GM21723 (cell line): ENCODE measurements at regions not wholly inside any gene's neighbourhood (a gene's known extent, or its start where the extent isn't known, plus 50 kb on each side); places are given as distances from the start of the nearest gene placed in this dataset.

ENCODE experiments used
- ATAC-seq: cut with Tn5 transposase; IDR thresholded peaks from one replicate; pipeline ENCODE4 v1.9.1; 2021; ENCODE audit warnings: mild to moderate bottlenecking, moderate library complexity; ENCODE audit not compliant: unreplicated experiment

DNA sequence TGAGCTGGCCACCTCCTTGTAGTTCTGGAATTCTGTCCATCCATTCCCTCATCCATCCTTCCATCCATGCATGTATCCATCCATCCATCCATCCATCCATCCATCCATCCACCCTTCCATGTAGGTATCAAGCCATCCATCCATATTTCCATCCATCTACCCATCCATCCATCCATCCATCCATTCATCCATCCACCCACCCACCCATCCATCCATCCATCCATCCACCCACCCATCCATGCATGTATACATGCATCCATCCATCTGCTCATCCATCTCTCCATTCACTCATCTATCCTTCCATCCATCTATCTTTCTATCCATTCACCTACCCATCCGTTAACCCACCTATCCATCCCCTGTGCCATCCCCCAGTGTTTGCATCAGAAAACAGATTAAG lies 153.6 kb upstream of the STX18 start:
- no peak for ATAC-seq

GRCh38 chr4:4694827-4695226 lies 153.0 kb upstream of the STX18 start:
- no peak for ATAC-seq

DNA sequence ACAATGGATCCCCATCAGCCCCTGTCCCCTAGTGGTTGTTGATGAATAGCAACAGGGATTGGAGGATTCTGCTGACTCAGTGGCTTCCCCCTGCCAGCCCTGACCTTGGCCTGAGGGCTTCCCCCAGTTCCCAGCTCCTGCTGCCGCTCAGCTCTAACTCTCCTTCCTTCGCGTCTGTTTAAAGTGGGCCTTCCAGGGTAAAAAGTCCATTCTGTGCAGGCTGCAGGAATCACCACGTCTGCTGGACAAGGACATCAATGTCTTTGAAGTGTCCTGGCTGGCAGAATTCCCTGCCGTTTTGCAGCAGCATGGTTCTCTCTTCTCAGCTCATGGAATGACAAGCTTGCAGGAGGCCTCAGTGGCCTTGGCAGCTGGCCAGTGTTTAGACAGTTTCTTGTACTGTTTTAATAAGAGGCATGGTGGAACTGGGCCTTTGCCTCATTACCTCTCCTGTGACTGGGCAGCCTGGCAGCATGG lies 152.5 kb upstream of the STX18 start:
- ATAC-seq, result no peak

GRCh38 chr4:4693755-4694295 lies 152.0 kb upstream of the STX18 start:
- no peak for ATAC-seq

DNA sequence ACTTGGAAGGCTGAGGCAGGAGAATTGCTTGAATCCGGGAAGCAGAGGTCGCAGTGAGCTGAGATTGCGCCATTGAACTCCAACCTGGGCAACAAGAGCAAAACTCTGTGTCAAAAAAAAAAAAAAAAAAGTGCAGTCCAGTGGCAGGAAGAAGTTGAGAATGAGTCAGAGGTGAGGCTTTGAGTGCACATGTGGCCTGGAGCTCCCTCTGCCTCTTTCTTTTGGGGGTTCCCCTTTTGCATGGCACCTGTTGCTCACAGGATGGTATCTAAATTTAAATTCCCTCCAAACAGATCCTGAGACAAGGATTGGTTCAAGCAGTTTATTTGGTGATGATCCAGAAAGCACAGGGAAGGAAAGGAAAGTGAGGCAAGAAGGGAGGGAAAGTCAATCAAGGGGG lies 151.4 kb upstream of the STX18 start:
- peak; percentile 59 for ATAC-seq

DNA sequence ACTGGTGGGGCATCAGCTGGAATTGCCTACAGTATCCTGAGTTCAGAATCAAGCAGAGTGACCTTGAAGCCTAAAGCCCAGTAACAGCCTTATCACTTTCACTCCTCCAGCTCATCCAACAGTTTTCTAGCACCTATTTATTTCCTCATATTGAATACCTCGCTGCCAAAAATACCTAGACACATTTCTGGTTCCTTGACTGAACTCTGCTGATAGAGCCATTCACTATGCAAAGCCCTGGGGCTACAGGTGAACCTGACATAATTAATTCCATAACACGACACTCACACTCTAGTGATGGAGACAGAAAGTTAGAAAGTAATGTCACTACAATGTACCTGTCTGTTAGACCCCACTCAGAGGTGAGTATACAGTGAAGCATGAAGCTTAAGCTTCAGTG lies 149.0 kb upstream of the STX18 start:
- ATAC-seq, result no peak

DNA sequence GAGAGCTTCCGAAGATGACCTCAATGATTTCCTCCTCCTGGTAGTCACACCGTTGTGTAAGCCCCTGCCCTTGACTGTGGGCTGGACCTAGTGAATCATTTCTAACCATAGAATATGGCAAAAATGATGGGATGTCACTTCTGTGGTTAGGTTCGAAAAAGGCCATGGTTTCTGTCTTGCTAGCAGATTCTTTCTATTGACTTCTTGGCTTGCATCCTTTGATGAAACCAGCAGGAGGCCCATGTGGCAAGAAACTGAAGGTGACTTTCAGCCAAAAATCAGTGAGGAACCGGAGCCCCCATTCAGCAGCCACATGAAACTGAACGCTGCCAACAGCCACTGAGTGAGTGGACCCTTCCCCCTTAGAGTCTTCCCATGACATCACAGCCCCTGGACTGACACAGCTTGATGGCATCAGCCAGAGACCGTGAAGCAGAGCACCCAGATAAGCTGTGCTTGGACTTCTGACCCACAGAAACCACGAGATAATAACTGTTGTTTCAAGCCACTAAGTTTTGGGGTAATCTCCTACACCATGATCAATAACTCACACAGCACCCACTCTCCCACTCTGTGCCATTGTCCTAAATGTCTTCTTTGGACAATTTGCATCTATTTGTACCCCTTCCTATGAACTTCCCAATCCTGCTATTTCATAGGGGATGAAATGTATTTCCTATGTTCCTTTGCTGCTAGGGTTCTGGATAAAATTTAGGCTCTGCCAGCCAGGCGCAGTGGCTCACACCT lies 148.0 kb upstream of the STX18 start:
- ATAC-seq, result peak; percentile 84

GRCh38 chr4:4687935-4688727 lies 146.3 kb upstream of the STX18 start:
- ATAC-seq, result no peak

DNA sequence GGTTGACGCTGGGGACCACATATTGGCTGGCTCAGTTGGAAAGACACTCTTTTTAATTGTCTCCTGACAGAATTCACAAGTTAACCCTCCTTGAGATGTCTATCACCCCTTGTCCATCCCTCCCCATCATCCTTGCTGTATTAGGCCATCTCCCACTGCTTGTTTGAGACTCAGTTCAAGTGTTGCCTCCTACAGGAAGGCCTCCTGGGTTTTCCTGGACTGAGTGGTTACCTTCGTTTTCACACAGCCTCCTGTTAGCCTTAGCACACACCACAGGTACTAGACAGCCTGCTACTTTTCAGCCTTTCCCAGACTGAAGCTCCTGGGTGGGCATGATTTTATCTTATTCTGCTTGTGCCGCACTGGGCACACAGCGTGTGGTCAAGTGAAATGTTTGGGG lies 145.3 kb upstream of the STX18 start:
- ATAC-seq, result no peak

GRCh38 chr4:4685810-4686795 lies 144.3 kb upstream of the STX18 start:
- ATAC-seq, result no peak

DNA sequence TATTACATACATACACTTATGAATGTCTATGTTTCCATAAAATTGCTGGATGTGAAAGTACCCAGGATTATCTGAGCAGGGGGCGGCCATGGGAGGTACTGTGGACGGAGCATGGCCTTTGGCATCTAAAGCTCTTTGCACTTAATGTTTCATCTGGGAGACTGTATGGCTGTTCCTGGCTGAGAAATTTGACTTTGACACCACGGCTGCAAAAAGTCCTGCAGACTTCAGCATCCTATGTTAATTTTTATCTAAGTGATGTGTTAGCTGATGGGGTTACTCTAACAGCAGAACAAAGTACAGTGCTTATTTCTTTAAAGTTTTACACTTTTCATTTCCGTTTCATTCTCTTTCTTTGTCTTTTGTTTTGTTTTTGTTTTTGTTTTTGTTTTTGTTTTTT lies 139.8 kb upstream of the STX18 start:
- no peak for ATAC-seq

DNA sequence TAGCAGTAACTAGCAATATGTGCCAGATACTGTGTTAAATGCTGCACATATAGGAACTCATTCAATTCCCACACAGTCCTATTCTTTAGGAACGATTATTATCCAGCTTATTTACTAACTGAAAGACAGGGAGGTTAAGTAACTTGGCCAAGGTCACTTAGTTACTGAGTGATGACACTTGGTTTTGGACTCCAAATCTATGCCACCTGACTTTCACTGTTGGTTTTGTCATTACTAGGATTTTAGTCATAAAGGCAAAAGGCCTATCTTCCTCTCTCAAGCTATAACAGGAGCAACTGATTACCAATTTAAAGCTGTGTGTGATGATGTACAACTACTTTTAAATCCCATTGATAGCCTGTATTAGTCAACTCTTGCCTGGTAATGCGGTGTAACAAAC lies 138.9 kb upstream of the STX18 start:
- no peak for ATAC-seq

GRCh38 chr4:4680243-4680642 lies 138.4 kb upstream of the STX18 start:
- no peak for ATAC-seq

GRCh38 chr4:4677556-4678522 lies 136.0 kb upstream of the STX18 start:
- no peak for ATAC-seq

- no peak for ATAC-seq
Observed at GRCh38 chr4:4675641-4676040, 133.8 kb upstream of the STX18 start.

- ATAC-seq, result no peak
Observed at GRCh38 chr4:4675051-4675581, 133.3 kb upstream of the STX18 start.

GRCh38 chr4:4673070-4673469 lies 131.2 kb upstream of the STX18 start:
- ATAC-seq, result no peak

DNA sequence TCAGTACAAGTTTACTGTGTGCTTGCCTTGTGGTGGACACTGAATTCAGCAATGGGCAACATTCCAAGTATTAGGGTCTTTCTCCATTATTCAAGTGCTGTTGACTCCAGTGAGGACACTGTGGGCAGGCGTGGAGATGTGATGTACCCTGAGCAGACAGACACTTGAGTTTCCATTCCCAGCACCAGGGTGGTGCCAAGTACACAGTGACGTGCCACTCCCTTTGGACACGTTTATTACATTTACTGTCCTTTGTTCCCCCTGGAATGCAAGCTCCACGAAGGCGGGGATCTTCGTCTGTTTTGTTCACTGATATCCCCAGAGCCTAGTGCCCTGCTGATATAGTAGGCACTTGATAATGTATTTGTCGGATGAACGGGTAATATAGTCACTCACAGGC lies 130.6 kb upstream of the STX18 start:
- no peak for ATAC-seq

DNA sequence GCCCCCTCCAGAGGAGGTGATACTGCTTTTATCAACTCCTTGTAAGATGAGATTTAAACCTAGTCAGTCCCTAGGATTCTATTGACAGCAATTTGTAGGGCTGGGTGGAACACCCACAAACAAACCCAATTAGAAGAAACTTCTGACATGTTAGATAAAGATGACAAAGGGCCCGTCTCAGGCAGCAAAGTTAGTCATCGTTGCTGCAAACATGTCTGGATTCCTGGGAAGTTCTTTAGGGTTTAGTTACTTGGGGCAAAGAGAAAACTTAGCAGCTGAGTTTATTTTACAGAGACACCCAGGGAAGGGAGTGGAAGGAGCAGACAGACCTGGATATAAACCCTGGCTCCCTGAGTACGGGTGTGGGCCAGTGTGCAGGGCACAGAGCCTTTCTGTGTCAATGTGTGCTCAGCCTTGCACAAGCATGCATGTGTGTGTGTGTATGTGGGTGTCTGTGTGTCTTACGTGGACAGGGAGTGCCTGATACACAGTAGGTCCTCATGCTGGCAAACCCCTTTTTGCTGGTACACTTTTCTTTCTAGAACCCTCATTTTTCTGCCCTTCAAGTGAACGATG lies 130.0 kb upstream of the STX18 start:
- no peak for ATAC-seq
